CD4-positive, alpha-beta T cell treated with Interleukin-1 beta for 1 hour (primary cell): ENCODE measurements at regions not wholly inside any gene's neighbourhood (a gene's known extent, or its start where the extent isn't known, plus 50 kb on each side); places are given as distances from the start of the nearest gene placed in this dataset.
"Not testable (repeated sequence)": the region's sequence is repeated elsewhere in the genome, so short reads cannot be mapped to it uniquely, and the experiment has no call there.

Experiments
- DNase-seq, 2 donors: peaks; one replicate each; pipeline ENCODE4 v3.0.0-alpha.2; 2020 to 2022

- no peak for DNase-seq
Measured at GRCh38 chr18:57953883-57954282, 90.1 kb upstream of the NEDD4L start.

- no peak for DNase-seq
Measured at GRCh38 chr18:57951999-57952774, 91.8 kb upstream of the NEDD4L start.

GRCh38 chr18:57951117-57951796 lies 92.8 kb upstream of the NEDD4L start:
- DNase-seq: no peak

GRCh38 chr18:57950542-57950941 lies 93.5 kb upstream of the NEDD4L start:
- DNase-seq: no peak

GRCh38 chr18:57949335-57949734 lies 94.7 kb upstream of the NEDD4L start:
- DNase-seq: not testable (repeated sequence)

GRCh38 chr18:57947117-57947516 lies 96.9 kb upstream of the NEDD4L start:
- no peak for DNase-seq

- DNase-seq: no peak
Measured at GRCh38 chr18:57943723-57944122, 100.3 kb upstream of the NEDD4L start.

GRCh38 chr18:57942493-57942892 lies 101.5 kb upstream of the NEDD4L start:
- no peak for DNase-seq

GRCh38 chr18:57941841-57942489 lies 102.1 kb upstream of the NEDD4L start:
- no peak for DNase-seq

GRCh38 chr18:57940166-57940660 lies 103.8 kb upstream of the NEDD4L start:
- DNase-seq: no peak

GRCh38 chr18:57934375-57934774 lies 109.7 kb upstream of the NEDD4L start:
- not testable (repeated sequence) for DNase-seq

GRCh38 chr18:57931038-57931437 lies 113.0 kb upstream of the NEDD4L start:
- no peak for DNase-seq

GRCh38 chr18:57930476-57930875 lies 113.5 kb upstream of the NEDD4L start:
- DNase-seq: no peak

GRCh38 chr18:57929922-57930321 lies 114.1 kb upstream of the NEDD4L start:
- DNase-seq: no peak

- no peak for DNase-seq
Measured at GRCh38 chr18:57928466-57928865, 115.6 kb upstream of the NEDD4L start.

- DNase-seq: no peak
Measured at GRCh38 chr18:57927511-57927910, 116.5 kb upstream of the NEDD4L start.

- no peak for DNase-seq
Measured at GRCh38 chr18:57925706-57926105, 118.3 kb upstream of the NEDD4L start.

- no peak for DNase-seq
Measured at GRCh38 chr18:57923611-57924010, 120.4 kb upstream of the NEDD4L start.

- DNase-seq: no peak
Measured at GRCh38 chr18:57922885-57923284, 119.8 kb upstream of the ATP8B1 start.

- no peak for DNase-seq
Measured at GRCh38 chr18:57921708-57922107, 118.6 kb upstream of the ATP8B1 start.

GRCh38 chr18:57920036-57920435 lies 116.9 kb upstream of the ATP8B1 start:
- DNase-seq: no peak

- no peak for DNase-seq
Measured at GRCh38 chr18:57918601-57919000, 115.5 kb upstream of the ATP8B1 start.

- no peak for DNase-seq
Measured at GRCh38 chr18:57916684-57917083, 113.6 kb upstream of the ATP8B1 start.
